Fibroblast of the aortic adventitia (primary cell): ENCODE measurements at regions not wholly inside any gene's neighbourhood (a gene's known extent, or its start where the extent isn't known, plus 50 kb on each side); places are given as distances from the start of the nearest gene placed in this dataset.

Experiments used
- DNase-seq: peaks from one replicate; pipeline ENCODE4 v3.0.0-alpha.2; 2010; ENCODE audit warnings: low read depth
- H3K4me3 ChIP-seq: 2 replicates; pipeline ENCODE4 v1.5.1; 2011; ENCODE audit warnings: low read depth, mild to moderate bottlenecking, control low read depth, low read length, moderate library complexity
- TF ChIP-seq, protein P1 (sequence below): IDR thresholded peaks from 2 replicates; pipeline ENCODE4 v1.5.1; 2011; ENCODE audit warnings: mild to moderate bottlenecking, low read length, control low read depth, inconsistent platforms; ENCODE audit not compliant: insufficient read depth

DNA sequence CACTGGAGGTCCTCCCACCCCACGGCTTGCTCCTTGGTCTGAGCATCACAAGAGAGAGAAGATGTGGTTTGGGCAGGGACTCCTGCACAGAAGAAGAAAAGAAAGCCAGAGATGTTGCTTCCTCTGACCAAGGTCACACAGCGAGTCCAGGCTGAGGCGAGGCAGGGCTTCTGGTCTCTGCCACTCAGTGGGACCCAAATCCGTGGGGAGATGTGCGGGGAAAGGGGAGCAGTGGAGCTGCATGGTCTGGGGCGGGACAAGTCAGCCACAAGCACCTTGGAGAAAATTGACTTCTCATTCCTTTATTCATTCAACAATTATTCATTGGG, 150.9 kb downstream of the C9orf50 start:
- H3K4me3 ChIP-seq, result no peak overlapping the region
- TF ChIP-seq, protein P1, sequence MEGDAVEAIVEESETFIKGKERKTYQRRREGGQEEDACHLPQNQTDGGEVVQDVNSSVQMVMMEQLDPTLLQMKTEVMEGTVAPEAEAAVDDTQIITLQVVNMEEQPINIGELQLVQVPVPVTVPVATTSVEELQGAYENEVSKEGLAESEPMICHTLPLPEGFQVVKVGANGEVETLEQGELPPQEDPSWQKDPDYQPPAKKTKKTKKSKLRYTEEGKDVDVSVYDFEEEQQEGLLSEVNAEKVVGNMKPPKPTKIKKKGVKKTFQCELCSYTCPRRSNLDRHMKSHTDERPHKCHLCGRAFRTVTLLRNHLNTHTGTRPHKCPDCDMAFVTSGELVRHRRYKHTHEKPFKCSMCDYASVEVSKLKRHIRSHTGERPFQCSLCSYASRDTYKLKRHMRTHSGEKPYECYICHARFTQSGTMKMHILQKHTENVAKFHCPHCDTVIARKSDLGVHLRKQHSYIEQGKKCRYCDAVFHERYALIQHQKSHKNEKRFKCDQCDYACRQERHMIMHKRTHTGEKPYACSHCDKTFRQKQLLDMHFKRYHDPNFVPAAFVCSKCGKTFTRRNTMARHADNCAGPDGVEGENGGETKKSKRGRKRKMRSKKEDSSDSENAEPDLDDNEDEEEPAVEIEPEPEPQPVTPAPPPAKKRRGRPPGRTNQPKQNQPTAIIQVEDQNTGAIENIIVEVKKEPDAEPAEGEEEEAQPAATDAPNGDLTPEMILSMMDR, result no peak
- no peak for DNase-seq

GRCh38 chr9:129469188-129469987, 151.5 kb downstream of the C9orf50 start:
- no peak overlapping the region for H3K4me3 ChIP-seq
- no peak for DNase-seq
- TF ChIP-seq, protein P1, result no peak

DNA sequence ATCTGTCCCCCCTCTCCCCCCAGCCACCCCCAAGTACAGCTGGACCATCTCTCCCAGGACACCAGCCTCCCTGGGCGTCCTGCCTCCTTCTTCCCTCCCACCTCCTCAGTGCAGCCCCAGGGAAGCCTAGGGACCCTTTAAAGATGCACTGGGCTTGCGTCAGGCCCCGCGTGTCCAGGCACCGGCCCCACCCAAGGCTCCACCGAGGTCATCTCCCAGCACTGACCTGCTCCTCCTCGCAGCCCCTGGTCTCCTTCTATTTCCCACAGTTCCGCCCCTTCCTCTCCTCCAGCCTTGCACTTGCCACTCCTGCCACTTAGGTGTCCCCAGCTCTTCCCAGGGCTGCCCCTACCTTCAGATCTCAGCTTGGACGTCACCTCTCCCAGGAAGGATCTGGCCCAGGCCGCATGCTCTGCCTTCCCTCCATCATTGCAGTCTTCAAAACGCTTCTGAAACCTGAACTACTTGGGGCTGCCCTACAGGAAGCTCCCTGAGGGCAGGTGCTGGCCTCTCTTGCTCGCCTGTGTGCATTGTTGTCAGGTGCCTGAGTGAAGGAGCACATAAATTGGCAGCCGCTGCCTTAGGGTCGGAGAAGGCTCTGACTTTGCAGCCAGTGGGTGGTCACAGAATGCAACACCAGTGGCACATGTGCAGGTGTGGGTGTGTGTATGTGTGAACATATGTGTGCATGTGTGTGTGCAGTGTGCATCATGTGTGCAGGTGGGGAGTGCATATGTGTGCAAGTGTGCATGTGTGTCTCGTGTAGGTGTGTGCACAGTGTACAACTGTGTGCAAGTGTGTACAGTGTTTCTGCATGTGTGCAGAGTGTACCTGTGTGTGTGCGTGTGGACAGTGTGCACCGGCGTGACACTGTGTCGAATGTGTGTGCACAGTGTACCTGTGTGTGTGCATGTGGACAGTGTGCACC, 152.9 kb downstream of the C9orf50 start:
- no peak overlapping the region for H3K4me3 ChIP-seq
- no peak for DNase-seq
- TF ChIP-seq, protein P1, result no peak

GRCh38 chr9:129467004-129467588, 153.8 kb downstream of the C9orf50 start:
- DNase-seq, result no peak
- H3K4me3 ChIP-seq, result no peak overlapping the region
- TF ChIP-seq, protein P1, result no peak

- TF ChIP-seq, protein P1, result no peak
- no peak for DNase-seq
- no peak overlapping the region for H3K4me3 ChIP-seq
These were observed 154.9 kb downstream of the C9orf50 start for GRCh38 chr9:129465834-129466535.
